ENCODE measurements at regions not wholly inside any gene's neighbourhood (a gene's known extent, or its start where the extent isn't known, plus 50 kb on each side); places are given as distances from the start of the nearest gene placed in this dataset.
A peak's percentile ranks its signal among the peaks of the same experiment; 100 is the strongest.

GRCh38 chr4:173758132-173758531 lies 228.1 kb upstream of the HAND2 start:
- H3K4me3 Mint-ChIP-seq (ENCODE audit: unreplicated experiment), result no peak overlapping the region

DNA sequence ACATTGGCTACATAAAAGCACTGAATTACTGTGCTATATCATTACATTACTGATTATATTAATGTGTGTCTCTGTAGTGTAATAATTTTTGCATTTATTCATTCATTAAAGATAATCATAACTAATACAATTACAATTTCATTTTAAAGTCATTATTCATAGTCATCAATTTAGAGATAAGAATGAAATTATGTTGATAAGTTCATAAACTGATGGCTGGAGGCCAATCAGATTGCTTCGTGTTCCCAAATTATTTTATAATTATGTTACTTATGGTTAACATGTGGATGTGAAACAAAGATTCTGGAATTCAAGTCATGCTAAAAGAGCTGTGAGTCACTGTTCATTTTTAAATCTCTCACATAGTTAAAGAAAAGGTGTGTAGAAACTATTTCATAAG lies 223.4 kb upstream of the HAND2 start:
- DNase-seq (ENCODE audit: low spot score), result no peak
- no peak overlapping the region for H3K4me3 Mint-ChIP-seq (ENCODE audit: unreplicated experiment)
- H3K27ac Mint-ChIP-seq (ENCODE audit: unreplicated experiment), result no peak overlapping the region

More at GRCh38 chr4:173758132-173758531, 228.1 kb upstream of the HAND2 start:
- no peak for DNase-seq (ENCODE audit: low spot score)
- TF ChIP-seq, protein P1, sequence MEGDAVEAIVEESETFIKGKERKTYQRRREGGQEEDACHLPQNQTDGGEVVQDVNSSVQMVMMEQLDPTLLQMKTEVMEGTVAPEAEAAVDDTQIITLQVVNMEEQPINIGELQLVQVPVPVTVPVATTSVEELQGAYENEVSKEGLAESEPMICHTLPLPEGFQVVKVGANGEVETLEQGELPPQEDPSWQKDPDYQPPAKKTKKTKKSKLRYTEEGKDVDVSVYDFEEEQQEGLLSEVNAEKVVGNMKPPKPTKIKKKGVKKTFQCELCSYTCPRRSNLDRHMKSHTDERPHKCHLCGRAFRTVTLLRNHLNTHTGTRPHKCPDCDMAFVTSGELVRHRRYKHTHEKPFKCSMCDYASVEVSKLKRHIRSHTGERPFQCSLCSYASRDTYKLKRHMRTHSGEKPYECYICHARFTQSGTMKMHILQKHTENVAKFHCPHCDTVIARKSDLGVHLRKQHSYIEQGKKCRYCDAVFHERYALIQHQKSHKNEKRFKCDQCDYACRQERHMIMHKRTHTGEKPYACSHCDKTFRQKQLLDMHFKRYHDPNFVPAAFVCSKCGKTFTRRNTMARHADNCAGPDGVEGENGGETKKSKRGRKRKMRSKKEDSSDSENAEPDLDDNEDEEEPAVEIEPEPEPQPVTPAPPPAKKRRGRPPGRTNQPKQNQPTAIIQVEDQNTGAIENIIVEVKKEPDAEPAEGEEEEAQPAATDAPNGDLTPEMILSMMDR (IDR thresholded peaks at IDR 0.05; ENCODE audit: unreplicated experiment), result no peak
- H3K9me3 Mint-ChIP-seq (ENCODE audit: unreplicated experiment), result no peaks in the 10 kb centered on the region
- H3K4me1 Mint-ChIP-seq (ENCODE audit: unreplicated experiment), result no peaks in the 10 kb centered on the region
- no peaks in the 10 kb centered on the region for H3K36me3 Mint-ChIP-seq (ENCODE audit: low read depth, unreplicated experiment)
- H3K27me3 Mint-ChIP-seq (ENCODE audit: unreplicated experiment), result no peaks in the 10 kb centered on the region
- no peak overlapping the region for H3K27ac Mint-ChIP-seq (ENCODE audit: unreplicated experiment)

GRCh38 chr4:173752610-173753230 lies 222.7 kb upstream of the HAND2 start:
- no peak overlapping the region for H3K4me3 Mint-ChIP-seq (ENCODE audit: unreplicated experiment)
- TF ChIP-seq, protein P1 (IDR thresholded peaks at IDR 0.05; ENCODE audit: unreplicated experiment), result peak; percentile 79
- DNase-seq (ENCODE audit: low spot score), result peak; percentile 65
- H3K27ac Mint-ChIP-seq (ENCODE audit: unreplicated experiment), result no peak overlapping the region
- no peaks in the 10 kb centered on the region for H3K27me3 Mint-ChIP-seq (ENCODE audit: unreplicated experiment)
- no peaks in the 10 kb centered on the region for H3K9me3 Mint-ChIP-seq (ENCODE audit: unreplicated experiment)
- no peaks in the 10 kb centered on the region for H3K36me3 Mint-ChIP-seq (ENCODE audit: low read depth, unreplicated experiment)
- H3K4me1 Mint-ChIP-seq (ENCODE audit: unreplicated experiment), result peaks cover 3% of the 10 kb centered on the region

More for the DNA sequence above, 223.4 kb upstream of the HAND2 start:
- H3K27me3 Mint-ChIP-seq (ENCODE audit: unreplicated experiment), result no peaks in the 10 kb centered on the region
- H3K4me1 Mint-ChIP-seq (ENCODE audit: unreplicated experiment), result peaks cover 3% of the 10 kb centered on the region
- H3K9me3 Mint-ChIP-seq (ENCODE audit: unreplicated experiment), result no peaks in the 10 kb centered on the region
- H3K36me3 Mint-ChIP-seq (ENCODE audit: low read depth, unreplicated experiment), result no peaks in the 10 kb centered on the region
- TF ChIP-seq, protein P1 (IDR thresholded peaks at IDR 0.05; ENCODE audit: unreplicated experiment), result no peak

- DNase-seq (ENCODE audit: low spot score), result no peak
- H3K4me1 Mint-ChIP-seq (ENCODE audit: unreplicated experiment), result peaks cover 3% of the 10 kb centered on the region
- H3K4me3 Mint-ChIP-seq (ENCODE audit: unreplicated experiment), result no peak overlapping the region
- no peak overlapping the region for H3K27ac Mint-ChIP-seq (ENCODE audit: unreplicated experiment)
- no peaks in the 10 kb centered on the region for H3K9me3 Mint-ChIP-seq (ENCODE audit: unreplicated experiment)
- no peaks in the 10 kb centered on the region for H3K27me3 Mint-ChIP-seq (ENCODE audit: unreplicated experiment)
- no peaks in the 10 kb centered on the region for H3K36me3 Mint-ChIP-seq (ENCODE audit: low read depth, unreplicated experiment)
- TF ChIP-seq, protein P1 (IDR thresholded peaks at IDR 0.05; ENCODE audit: unreplicated experiment), result no peak
Observed at GRCh38 chr4:173748353-173748752, 218.3 kb upstream of the HAND2 start.

DNA sequence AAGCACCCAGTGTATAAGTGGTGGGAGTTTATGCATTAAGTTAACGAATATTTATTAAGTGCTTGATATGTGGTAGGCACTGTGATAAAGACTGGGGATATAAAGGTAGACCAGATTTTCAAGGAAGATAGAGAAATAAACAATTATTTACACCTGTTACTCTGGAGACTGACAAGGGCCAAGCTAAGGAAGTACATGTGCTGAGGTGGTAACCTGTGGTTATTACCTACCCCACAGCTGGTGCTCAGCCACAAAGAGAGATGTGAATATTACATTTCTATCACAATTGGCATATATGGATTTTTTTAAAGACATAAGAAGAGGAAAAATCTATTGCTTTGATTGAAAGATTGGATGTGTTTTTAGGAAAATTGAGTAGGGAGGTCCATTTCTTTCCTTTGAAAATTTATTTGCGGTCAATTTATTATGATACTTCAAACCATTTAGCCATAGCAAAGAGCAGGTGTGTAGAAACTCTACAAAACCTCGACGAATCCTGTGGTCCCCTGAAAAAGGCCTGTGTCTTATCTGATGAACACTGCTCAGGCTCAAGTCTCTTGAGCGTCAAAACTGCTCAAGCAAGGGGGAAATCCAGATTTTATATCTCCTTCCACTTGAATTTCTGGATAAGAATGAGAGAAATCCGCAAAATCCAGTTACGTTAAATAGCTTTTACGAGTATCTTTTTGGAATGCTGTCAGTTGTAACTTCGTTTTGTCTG lies 217.7 kb upstream of the HAND2 start:
- peaks cover under 1% of the 10 kb centered on the region for H3K4me1 Mint-ChIP-seq (ENCODE audit: unreplicated experiment)
- no peak overlapping the region for H3K27ac Mint-ChIP-seq (ENCODE audit: unreplicated experiment)
- TF ChIP-seq, protein P1 (IDR thresholded peaks at IDR 0.05; ENCODE audit: unreplicated experiment), result no peak
- no peak overlapping the region for H3K4me3 Mint-ChIP-seq (ENCODE audit: unreplicated experiment)
- DNase-seq (ENCODE audit: low spot score), result no peak
- H3K9me3 Mint-ChIP-seq (ENCODE audit: unreplicated experiment), result no peaks in the 10 kb centered on the region
- H3K27me3 Mint-ChIP-seq (ENCODE audit: unreplicated experiment), result peaks cover 1% of the 10 kb centered on the region
- no peaks in the 10 kb centered on the region for H3K36me3 Mint-ChIP-seq (ENCODE audit: low read depth, unreplicated experiment)
